DND-41 (cell line): ENCODE measurements at regions not wholly inside any gene's neighbourhood (a gene's known extent, or its start where the extent isn't known, plus 50 kb on each side); places are given as distances from the start of the nearest gene placed in this dataset.
A peak's percentile ranks its signal among the peaks of the same experiment; 100 is the strongest.

Experiments used
- ATAC-seq: fragments of 200-7000 bp; cut with Tn5 transposase; 3 replicates; pipeline ENCODE4 v1.9.1; 2021; ENCODE audit warnings: low read depth; ENCODE audit not compliant: insufficient read depth
- DNase-seq: peaks from one replicate; pipeline ENCODE4 v3.0.0-alpha.2; 2020
- H2AFZ ChIP-seq: 2 replicates; pipeline ENCODE4 v1.6.0; 2012; ENCODE audit warnings: low read depth, low read length
- H3K27ac ChIP-seq: 2 replicates; pipeline ENCODE4 v1.5.1; 2012; ENCODE audit warnings: low read length, inconsistent platforms
- H3K27me3 ChIP-seq: fragments of 200-600 bp; sonication (generic); 2 replicates; pipeline ENCODE4 v1.6.0; 2012; ENCODE audit warnings: low read length, mild to moderate bottlenecking, inconsistent platforms; ENCODE audit not compliant: insufficient read depth, poor library complexity
- H3K36me3 ChIP-seq: 2 replicates; pipeline ENCODE4 v1.5.1; 2012; ENCODE audit warnings: low read length, inconsistent platforms; ENCODE audit not compliant: insufficient read depth
- H3K4me1 ChIP-seq: 2 replicates; pipeline ENCODE4 v1.5.1; 2012; ENCODE audit warnings: mild to moderate bottlenecking, low read length; ENCODE audit not compliant: insufficient read depth
- H3K4me2 ChIP-seq: 2 replicates; pipeline ENCODE4 v1.6.0; 2012; ENCODE audit warnings: mild to moderate bottlenecking, moderate library complexity, low read length, inconsistent platforms; ENCODE audit not compliant: insufficient read depth
- H3K4me3 ChIP-seq, 2 experiments: fragments of 200-600 bp in 1 of 2; shearing (Covaris generic) in 1 of 2; 2 replicates each; pipeline ENCODE4 v1.5.1; 2012 to 2016; ENCODE audit warnings: inconsistent platforms in 2 of 2, low read length in 2 of 2, mild to moderate bottlenecking in 2 of 2, low read depth in 1 of 2, moderate library complexity in 1 of 2
- H3K79me2 ChIP-seq: 2 replicates; pipeline ENCODE4 v1.6.0; 2012; ENCODE audit warnings: low read length, inconsistent platforms; ENCODE audit not compliant: insufficient read depth
- H3K9ac ChIP-seq: 2 replicates; pipeline ENCODE4 v1.6.0; 2012; ENCODE audit warnings: low read depth, mild to moderate bottlenecking, inconsistent platforms, low read length, moderate library complexity
- H3K9me3 ChIP-seq: 2 replicates; pipeline ENCODE4 v1.5.1; 2012; ENCODE audit warnings: low read length, moderate library complexity, mild to moderate bottlenecking, inconsistent platforms; ENCODE audit not compliant: insufficient read depth, severe bottlenecking
- H4K20me1 ChIP-seq: 2 replicates; pipeline ENCODE4 v1.6.0; 2012; ENCODE audit warnings: low read length; ENCODE audit not compliant: insufficient read depth
- EZH2 ChIP-seq: IDR thresholded peaks from 3 replicates; pipeline ENCODE4 v1.6.1; 2012; ENCODE audit warnings: borderline replicate concordance, low read depth, mild to moderate bottlenecking, moderate library complexity, low read length, inconsistent platforms; ENCODE audit not compliant: severe bottlenecking
- TF ChIP-seq, protein P1 (sequence below): IDR thresholded peaks from 2 replicates; pipeline ENCODE4 v1.5.1; 2012; ENCODE audit warnings: borderline replicate concordance, low read length, moderate library complexity, mild to moderate bottlenecking; ENCODE audit not compliant: poor library complexity, severe bottlenecking; ENCODE audit errors: extremely low read depth

DNA sequence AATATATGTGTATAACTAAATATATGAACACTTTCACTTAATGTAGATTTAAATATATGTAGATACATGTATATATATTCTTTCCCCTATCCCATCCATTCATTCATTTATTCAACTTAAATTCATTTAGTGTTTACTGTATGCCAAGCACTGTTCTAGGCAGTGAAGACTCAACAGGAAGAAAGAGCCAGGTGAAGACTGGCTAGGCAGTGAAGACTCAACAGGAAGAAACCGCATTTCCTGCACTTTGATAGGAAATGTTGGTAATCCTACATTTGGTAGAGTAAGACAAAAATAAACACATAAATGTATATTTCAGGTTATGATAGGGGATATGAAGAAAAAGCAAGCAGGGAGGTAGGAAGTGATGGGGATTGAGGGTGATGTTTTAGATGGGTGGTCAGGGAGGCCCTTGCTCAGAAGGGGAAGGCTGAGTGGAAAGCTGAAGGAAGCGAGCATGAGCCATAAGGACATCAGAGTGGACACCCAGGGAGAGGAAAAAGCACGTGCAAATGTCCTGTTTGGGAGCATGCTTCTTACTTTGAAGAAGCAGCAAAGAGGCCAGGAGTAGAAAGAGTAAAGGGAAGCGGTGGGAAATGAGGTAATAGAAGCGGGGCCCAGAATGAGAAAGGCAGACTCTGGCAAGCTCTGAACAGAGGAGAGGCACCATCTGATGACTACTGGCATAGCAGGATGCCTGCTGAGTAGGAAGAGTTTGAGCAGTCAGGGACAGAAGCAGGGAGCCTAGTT is 227.8 kb upstream of the MAP3K1 start:
- no peak overlapping the region for H3K4me3 ChIP-seq
- H3K4me1 ChIP-seq = peaks cover 4% of the 10 kb centered on the region; the same call in 1 of the 2 replicates
- no peaks in the 10 kb centered on the region for H3K79me2 ChIP-seq
- H3K27me3 ChIP-seq = peaks cover 16% of the 10 kb centered on the region
- no peak overlapping the region for H3K27ac ChIP-seq
- H3K36me3 ChIP-seq = no peaks in the 10 kb centered on the region
- peak; percentile 10 for DNase-seq
- H3K9me3 ChIP-seq = no peaks in the 10 kb centered on the region
- H3K4me2 ChIP-seq = no peak overlapping the region
- ATAC-seq = peak; percentile 83
- TF ChIP-seq, protein P1, sequence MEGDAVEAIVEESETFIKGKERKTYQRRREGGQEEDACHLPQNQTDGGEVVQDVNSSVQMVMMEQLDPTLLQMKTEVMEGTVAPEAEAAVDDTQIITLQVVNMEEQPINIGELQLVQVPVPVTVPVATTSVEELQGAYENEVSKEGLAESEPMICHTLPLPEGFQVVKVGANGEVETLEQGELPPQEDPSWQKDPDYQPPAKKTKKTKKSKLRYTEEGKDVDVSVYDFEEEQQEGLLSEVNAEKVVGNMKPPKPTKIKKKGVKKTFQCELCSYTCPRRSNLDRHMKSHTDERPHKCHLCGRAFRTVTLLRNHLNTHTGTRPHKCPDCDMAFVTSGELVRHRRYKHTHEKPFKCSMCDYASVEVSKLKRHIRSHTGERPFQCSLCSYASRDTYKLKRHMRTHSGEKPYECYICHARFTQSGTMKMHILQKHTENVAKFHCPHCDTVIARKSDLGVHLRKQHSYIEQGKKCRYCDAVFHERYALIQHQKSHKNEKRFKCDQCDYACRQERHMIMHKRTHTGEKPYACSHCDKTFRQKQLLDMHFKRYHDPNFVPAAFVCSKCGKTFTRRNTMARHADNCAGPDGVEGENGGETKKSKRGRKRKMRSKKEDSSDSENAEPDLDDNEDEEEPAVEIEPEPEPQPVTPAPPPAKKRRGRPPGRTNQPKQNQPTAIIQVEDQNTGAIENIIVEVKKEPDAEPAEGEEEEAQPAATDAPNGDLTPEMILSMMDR = no peak
- no peak for TF ChIP-seq EZH2
- H3K9ac ChIP-seq = no peak overlapping the region
- no peaks in the 10 kb centered on the region for H4K20me1 ChIP-seq
- no peak overlapping the region for H2AFZ ChIP-seq

DNA sequence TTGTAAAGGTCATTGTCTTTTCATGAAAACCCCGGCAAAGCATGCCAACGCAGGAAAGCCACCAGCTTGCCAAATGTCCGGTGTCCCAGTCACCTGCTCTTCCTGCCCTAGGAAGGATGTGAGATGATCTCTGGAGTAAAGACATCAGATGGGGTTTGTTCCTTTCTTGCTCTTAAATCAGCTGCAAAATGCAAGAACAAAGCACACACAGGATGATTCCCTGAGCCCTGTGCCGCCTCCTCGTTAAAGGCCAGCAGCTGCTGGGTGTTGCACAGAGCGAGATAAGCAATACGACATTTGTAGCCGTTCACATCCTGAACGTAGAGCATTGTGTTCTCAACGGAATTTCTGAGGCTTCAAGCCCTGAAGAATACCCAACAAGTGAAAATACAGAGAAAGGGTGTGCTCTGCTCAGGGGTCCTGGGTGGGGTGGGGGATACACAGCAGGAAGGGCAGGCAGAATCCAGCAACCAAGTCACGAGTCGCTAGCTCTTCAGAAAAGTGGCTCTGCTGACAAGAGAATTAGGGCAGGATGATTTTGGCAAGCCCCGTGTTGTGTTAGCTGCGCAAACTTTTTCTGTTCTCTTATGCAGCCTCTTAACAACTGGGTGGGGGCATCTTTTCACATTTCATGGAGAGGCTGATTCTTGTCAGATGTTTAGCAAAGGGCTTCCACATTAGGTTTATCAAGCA is 229.2 kb upstream of the MAP3K1 start:
- no peak overlapping the region for H3K4me2 ChIP-seq
- H3K9me3 ChIP-seq = no peaks in the 10 kb centered on the region
- H3K36me3 ChIP-seq = no peaks in the 10 kb centered on the region
- no peak overlapping the region for H3K9ac ChIP-seq
- TF ChIP-seq, protein P1 = no peak
- no peak for TF ChIP-seq EZH2
- no peak for DNase-seq
- H3K79me2 ChIP-seq = no peaks in the 10 kb centered on the region
- H3K4me3 ChIP-seq = no peak overlapping the region
- peaks cover 16% of the 10 kb centered on the region for H3K27me3 ChIP-seq
- no peak overlapping the region for H3K27ac ChIP-seq
- no peak for ATAC-seq
- H4K20me1 ChIP-seq = no peaks in the 10 kb centered on the region
- peaks cover 4% of the 10 kb centered on the region; the same call in 1 of the 2 replicates for H3K4me1 ChIP-seq
- H2AFZ ChIP-seq = no peak overlapping the region

DNA sequence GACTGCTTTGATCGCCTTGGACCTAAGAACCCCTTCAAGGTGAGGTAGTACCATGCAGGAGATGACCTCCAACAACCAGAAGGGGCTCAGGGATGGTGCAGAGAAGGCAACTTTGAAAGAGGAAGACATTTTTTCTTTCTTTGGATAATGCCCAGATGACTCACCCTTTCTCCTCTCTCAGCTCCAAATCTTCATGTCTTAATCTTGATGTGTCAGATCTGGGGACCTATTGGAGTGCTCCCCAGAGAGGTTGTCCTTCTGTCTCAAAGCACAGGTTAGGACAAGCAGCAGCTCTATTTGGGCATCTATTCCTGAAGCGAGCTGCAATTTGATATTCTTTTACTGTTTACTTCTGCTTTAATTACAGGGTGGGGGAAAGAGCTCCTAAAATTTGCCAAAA is 229.9 kb upstream of the MAP3K1 start:
- no peak overlapping the region for H3K9ac ChIP-seq
- H3K36me3 ChIP-seq = no peaks in the 10 kb centered on the region
- H3K4me3 ChIP-seq = no peak overlapping the region
- no peaks in the 10 kb centered on the region for H3K9me3 ChIP-seq
- no peak overlapping the region for H2AFZ ChIP-seq
- no peak for DNase-seq
- no peaks in the 10 kb centered on the region for H3K79me2 ChIP-seq
- H4K20me1 ChIP-seq = no peaks in the 10 kb centered on the region
- H3K4me1 ChIP-seq = peaks cover 4% of the 10 kb centered on the region; the same call in 1 of the 2 replicates
- no peak for ATAC-seq
- TF ChIP-seq EZH2 = no peak
- TF ChIP-seq, protein P1 = no peak
- peaks cover 16% of the 10 kb centered on the region for H3K27me3 ChIP-seq
- H3K27ac ChIP-seq = no peak overlapping the region
- H3K4me2 ChIP-seq = no peak overlapping the region
